SK-N-MC (cell line): ENCODE measurements at regions not wholly inside any gene's neighbourhood (a gene's known extent, or its start where the extent isn't known, plus 50 kb on each side); places are given as distances from the start of the nearest gene placed in this dataset.
A peak's percentile ranks its signal among the peaks of the same experiment; 100 is the strongest.
"Not testable (repeated sequence)": the region's sequence is repeated elsewhere in the genome, so short reads cannot be mapped to it uniquely, and the experiment has no call there.

Experiments
- DNase-seq: peaks from one replicate; pipeline ENCODE4 v3.0.0-alpha.2; 2011; ENCODE audit warnings: low read depth, low spot score
- H3K27ac ChIP-seq: fragments of 200-600 bp; sonication (generic); 2 replicates; pipeline ENCODE4 v1.5.1; 2016; ENCODE audit warnings: mixed run types
- H3K36me3 ChIP-seq: fragments of 200-600 bp; sonication (generic); 2 replicates; pipeline ENCODE4 v1.6.1; 2017; ENCODE audit warnings: antibody characterized with exemption, low read length, mixed read lengths; ENCODE audit not compliant: insufficient read depth
- H3K4me3 ChIP-seq: fragments of 200-600 bp; sonication (generic); 2 replicates; pipeline ENCODE4 v1.5.1; 2016
- H3K9ac ChIP-seq: fragments of 200-600 bp; sonication (generic); 2 replicates; pipeline ENCODE4 v1.8.0; 2017; ENCODE audit warnings: mixed run types, mixed read lengths; ENCODE audit not compliant: insufficient read length
- H3K9me3 ChIP-seq: fragments of 200-600 bp; sonication (generic); 2 replicates; pipeline ENCODE4 v1.6.1; 2017; ENCODE audit warnings: low read depth, mild to moderate bottlenecking, antibody characterized with exemption, low read length, moderate library complexity, mixed read lengths
- EZH2 ChIP-seq: fragments of 200-600 bp; sonication (generic); IDR thresholded peaks from one replicate; pipeline ENCODE4 v1.6.1; 2017; ENCODE audit warnings: antibody characterized with exemption
- FOXP2 ChIP-seq: optimal IDR thresholded peaks from 2 replicates; pipeline ENCODE3; 2011; ENCODE audit warnings: mild to moderate bottlenecking, moderate library complexity; ENCODE audit not compliant: insufficient read depth; ENCODE audit errors: extremely low read length, control extremely low read depth
- POLR2AphosphoS5 ChIP-seq: IDR thresholded peaks from 2 replicates; pipeline ENCODE4 v1.6.1; 2012; ENCODE audit warnings: mild to moderate bottlenecking, low read depth, low read length, borderline replicate concordance

DNA sequence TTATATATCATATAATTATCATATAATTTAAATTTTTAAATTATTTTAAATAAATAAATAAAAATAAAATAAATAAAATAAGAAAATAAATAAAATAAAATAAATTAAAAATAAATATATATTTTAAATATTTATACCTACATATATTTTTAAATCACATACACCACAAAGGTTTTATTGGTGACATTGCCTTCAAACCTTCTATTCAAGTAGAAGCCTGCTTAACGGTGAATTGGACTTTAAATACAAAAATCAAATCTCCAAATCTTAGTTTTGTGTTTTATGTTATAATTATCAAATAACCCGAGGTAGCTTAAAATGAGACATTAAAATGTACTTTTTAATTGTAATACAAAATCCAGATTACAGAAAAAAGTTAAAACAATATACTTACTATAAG is 1137.8 kb downstream of the HACE1 start:
- DNase-seq: no peak
- no peak overlapping the region for H3K4me3 ChIP-seq
- H3K36me3 ChIP-seq: no peaks in the 10 kb centered on the region
- H3K27ac ChIP-seq: no peak overlapping the region
- no peaks in the 10 kb centered on the region for H3K9me3 ChIP-seq
- H3K9ac ChIP-seq: no peak overlapping the region
- TF ChIP-seq FOXP2: no peak
- TF ChIP-seq EZH2: no peak
- no peak for TF ChIP-seq POLR2AphosphoS5

DNA sequence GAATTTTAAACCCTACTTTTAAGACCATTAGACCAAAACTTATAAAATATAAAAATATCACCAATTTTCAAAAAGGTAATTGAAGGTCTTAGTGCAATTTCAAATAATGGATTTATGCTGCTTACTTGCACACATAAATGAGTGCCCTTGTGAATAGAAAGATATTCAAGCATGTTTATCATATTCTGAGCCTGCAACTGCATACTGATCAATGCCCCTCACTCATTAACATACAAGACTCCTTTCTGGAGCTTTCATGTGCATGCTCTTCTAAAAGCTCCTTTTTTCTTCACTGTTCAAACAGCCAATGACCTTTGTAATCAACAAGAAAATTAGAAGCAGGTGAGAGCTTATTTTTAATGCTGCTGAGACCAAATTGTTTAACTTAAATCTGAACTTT is 1139.3 kb downstream of the HACE1 start:
- Histone ChIP-seq H3K36me3 (no peaks in the 10 kb centered on the region), H3K9ac (peak overlapping the region; percentile 48), H3K4me3 (0 out of 2 replicates have a peak overlapping the region, but pooled peaks have one; percentile 17), H3K9me3 (no peaks in the 10 kb centered on the region), H3K27ac (peak overlapping the region; percentile 65; the same call in 1 of the 2 replicates)
- no peak for TF ChIP-seq FOXP2
- TF ChIP-seq EZH2: no peak
- no peak for TF ChIP-seq POLR2AphosphoS5
- DNase-seq: no peak

DNA sequence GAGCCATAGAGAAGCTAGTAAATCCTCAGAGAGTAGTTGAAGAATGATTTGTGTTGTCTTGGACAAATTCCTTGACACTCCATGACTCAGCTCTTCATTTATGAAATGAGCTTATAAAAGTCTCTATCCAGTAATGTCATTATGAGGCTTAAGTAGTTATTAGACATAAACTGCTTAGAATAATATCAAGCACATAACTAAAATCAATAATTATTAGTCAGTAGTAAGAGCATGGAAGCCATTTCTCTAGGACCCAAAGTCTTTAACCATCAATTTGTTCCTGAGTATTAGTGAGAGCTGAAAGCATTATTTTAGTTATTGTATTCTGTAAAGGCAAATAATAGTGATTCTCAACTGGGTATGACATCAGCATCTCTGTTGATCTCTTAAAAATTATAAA is 1140.2 kb downstream of the HACE1 start:
- TF ChIP-seq FOXP2 (no peak), EZH2 (no peak), POLR2AphosphoS5 (no peak)
- Histone ChIP-seq H3K9me3 (no peaks in the 10 kb centered on the region), H3K9ac (no peak overlapping the region)

DNA sequence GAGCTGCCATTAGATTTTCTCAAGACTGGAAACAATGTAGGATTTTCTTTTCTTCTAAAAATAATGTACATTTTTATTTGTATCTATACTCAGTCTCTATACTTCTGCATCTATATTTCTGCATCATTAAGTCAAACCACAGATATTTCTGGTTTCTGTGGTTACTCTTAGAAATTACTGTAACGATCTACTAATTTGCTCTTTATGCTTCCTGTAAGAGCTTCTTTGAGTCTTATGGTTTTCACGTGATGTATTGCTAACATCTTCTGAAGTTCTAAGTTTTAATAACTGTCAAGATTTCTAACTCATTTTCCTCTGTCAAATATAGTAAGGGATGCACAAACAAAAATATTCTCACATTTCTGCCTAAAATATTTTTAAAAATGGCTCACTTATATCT is 1144.5 kb downstream of the HACE1 start:
- H3K36me3 ChIP-seq: no peaks in the 10 kb centered on the region
- H3K9ac ChIP-seq: no peak overlapping the region
- TF ChIP-seq POLR2AphosphoS5 (peak; percentile 40; the same call in 1 of the 2 replicates), FOXP2 (no peak), EZH2 (no peak)
- no peaks in the 10 kb centered on the region for H3K9me3 ChIP-seq
- DNase-seq: peak; percentile 67
- H3K4me3 ChIP-seq: peak overlapping the region; percentile 18; the same call in 1 of the 2 replicates
- H3K27ac ChIP-seq: peak overlapping the region; percentile 64

More for the DNA sequence above, 1140.2 kb downstream of the HACE1 start:
- Histone ChIP-seq H3K27ac (peak overlapping the region; percentile 67), H3K36me3 (no peaks in the 10 kb centered on the region), H3K4me3 (no peak overlapping the region)
- no peak for DNase-seq

DNA sequence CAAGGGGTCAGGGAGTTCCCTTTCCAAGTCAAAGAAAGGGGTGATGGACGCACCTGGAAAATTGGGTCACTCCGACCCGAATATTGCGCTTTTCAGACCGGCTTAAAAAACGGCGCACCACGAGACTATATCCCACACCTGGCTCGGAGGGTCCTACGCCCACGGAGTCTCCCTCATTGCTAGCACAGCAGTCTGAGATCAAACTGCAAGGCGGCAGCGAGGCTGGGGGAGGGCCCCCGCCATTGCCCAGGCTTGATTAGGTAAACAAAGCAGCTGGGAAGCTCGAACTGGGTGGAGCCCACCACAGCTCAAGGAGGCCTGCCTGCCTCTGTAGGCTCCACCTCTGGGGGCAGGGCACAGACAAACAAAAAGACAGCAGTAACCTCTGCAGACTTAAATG is 1150.5 kb downstream of the HACE1 start:
- DNase-seq, H3K36me3 ChIP-seq, H3K4me3 ChIP-seq, H3K9me3 ChIP-seq, H3K9ac ChIP-seq, H3K27ac ChIP-seq: not testable (repeated sequence)

DNA sequence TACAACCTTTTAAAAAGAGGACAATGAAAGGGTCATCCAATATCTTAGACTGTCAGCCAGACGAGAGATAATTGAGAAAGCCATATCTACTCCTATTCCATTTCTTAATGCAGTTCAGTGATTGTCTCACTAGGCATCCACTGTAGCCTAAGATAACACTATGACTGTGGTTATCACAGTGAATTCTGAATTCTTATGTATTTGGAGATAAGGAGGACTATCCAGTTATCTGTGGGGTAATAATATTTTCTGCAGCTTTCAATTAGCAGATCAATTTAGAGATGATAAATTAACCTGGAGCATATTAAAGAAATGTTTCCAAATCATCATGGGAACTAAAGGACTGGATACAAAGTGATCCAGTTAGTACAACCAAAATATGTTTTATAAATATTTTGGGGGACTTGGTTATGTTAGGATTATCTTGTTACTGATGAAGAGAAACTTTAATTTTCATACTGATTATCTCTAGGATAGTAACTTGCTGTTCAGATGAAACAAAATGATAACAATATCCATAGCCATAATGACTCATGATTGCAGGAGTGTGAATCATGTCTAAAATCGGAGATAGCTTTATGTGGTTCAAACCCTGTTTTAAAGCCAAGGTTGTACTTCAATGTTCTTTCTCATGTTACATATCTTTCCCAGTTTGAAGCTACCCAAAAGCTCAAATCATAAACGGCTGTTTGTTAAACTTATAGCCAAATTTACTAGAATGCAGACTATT is 1152.0 kb downstream of the HACE1 start:
- no peak overlapping the region for H3K27ac ChIP-seq
- no peak overlapping the region for H3K9ac ChIP-seq
- no peak for DNase-seq
- H3K9me3 ChIP-seq: no peaks in the 10 kb centered on the region
- TF ChIP-seq FOXP2 (no peak), POLR2AphosphoS5 (no peak), EZH2 (no peak)
- H3K36me3 ChIP-seq: no peaks in the 10 kb centered on the region
- no peak overlapping the region for H3K4me3 ChIP-seq

DNA sequence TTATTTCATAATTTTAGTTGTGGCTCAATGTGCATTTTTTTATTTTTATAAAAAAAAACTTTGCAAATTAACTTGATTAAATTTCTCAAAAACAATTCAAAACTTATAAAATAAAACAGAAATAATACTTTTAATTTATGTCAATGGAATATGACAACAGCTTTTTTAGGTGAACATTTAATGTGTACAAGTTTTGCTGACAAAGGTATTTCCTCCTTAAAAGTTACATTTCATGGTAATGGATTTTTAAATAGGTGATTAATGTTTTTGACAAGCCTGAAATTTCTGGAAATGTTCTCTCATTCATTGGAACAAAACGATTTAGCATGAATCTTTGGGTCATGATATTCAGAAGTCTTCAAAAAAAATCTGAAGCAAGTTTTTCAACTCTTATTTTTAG is 1160.0 kb downstream of the HACE1 start:
- peak overlapping the region; percentile 68 for H3K27ac ChIP-seq
- H3K4me3 ChIP-seq: peak overlapping the region; percentile 17; the same call in 1 of the 2 replicates
- TF ChIP-seq FOXP2: no peak
- TF ChIP-seq POLR2AphosphoS5: no peak; the same call in 1 of the 2 replicates
- TF ChIP-seq EZH2: no peak
- no peaks in the 10 kb centered on the region for H3K9me3 ChIP-seq
- DNase-seq: no peak
- no peaks in the 10 kb centered on the region for H3K36me3 ChIP-seq
- peak overlapping the region; percentile 30 for H3K9ac ChIP-seq

DNA sequence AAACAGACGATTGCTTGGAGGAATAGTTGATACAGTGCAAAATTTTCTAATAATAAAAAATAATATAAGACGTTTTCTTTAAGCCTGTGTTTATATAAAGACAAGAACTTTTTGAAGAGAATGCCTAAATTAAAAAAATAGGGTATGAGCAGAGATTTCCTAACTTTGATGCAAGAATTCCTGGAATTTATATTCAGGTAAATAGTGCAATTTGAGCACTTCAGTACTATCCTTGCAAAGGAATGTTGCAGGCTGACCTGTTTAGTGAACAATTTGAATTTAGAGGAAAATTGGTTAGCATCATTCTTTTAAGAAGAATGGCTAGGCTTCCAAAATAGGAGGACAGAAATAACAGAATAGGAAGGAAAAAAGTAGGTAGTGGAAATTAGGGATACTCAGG is 1172.3 kb downstream of the HACE1 start:
- H3K27ac ChIP-seq: no peak overlapping the region
- H3K36me3 ChIP-seq: no peaks in the 10 kb centered on the region
- H3K9ac ChIP-seq: no peak overlapping the region
- no peak for TF ChIP-seq POLR2AphosphoS5
- no peak for TF ChIP-seq FOXP2
- TF ChIP-seq EZH2: no peak
- H3K9me3 ChIP-seq: no peaks in the 10 kb centered on the region
- DNase-seq: no peak
- no peak overlapping the region for H3K4me3 ChIP-seq

DNA sequence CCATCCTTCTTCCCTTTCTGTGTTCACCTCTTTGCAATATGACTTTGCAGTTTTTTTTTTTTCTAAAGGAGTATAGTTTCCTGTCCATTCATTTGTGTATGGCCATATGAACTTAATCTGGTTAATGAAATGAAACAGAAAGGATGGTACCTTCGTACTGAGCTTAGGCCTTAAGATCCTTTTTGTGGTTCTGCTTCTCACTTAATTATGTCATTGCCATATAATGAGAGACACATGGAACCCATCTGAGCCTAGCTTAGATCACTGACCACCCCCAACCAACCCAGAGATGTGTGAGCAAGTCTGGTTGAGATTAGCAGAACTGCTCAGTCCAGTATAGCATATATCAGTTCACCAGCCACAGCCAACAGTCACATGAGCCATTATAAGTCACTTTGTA is 1179.6 kb downstream of the HACE1 start:
- Histone ChIP-seq H3K36me3 (no peaks in the 10 kb centered on the region), H3K9me3 (0 out of 2 replicates have a peak, but pooled peaks cover 3% of the 10 kb centered on the region), H3K27ac (0 out of 2 replicates have a peak overlapping the region, but pooled peaks have one; percentile 17), H3K9ac (no peak overlapping the region), H3K4me3 (no peak overlapping the region)
- no peak for TF ChIP-seq EZH2
- no peak for TF ChIP-seq FOXP2
- no peak for TF ChIP-seq POLR2AphosphoS5
- DNase-seq: no peak

DNA sequence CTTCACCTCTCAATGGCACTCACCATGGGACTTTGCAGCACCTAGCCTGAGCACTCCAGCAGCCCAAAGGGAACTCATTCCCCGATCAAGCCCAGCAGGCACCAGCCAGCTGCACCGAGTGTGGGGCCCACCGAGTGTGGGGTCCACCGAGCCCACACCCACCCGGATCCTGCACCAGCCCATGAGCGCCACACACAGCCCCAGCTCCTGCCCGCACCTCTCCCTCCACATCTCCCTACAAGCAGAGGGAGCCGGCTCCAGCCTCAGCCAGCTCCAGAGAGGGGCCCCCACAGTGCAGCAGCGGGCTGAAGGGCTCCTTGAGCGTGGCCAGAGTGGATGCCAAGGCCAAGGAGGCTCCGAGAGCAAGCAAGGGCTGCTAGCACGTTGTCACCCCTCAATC is 1182.4 kb downstream of the HACE1 start:
- 0 out of 2 replicates have a peak, but pooled peaks cover 3% of the 10 kb centered on the region for H3K9me3 ChIP-seq
- H3K36me3 ChIP-seq: no peaks in the 10 kb centered on the region
- no peak overlapping the region for H3K27ac ChIP-seq
- H3K9ac ChIP-seq: no peak overlapping the region
- TF ChIP-seq POLR2AphosphoS5 (no peak), EZH2 (no peak), FOXP2 (no peak)
- DNase-seq: no peak
- H3K4me3 ChIP-seq: no peak overlapping the region
